Left ventricle myocardium inferior (tissue), 1 donor: ENCODE measurements at regions not wholly inside any gene's neighbourhood (a gene's known extent, or its start where the extent isn't known, plus 50 kb on each side); places are given as distances from the start of the nearest gene placed in this dataset.
A peak's percentile ranks its signal among the peaks of the same experiment; 100 is the strongest.

Source experiments
- DNase-seq: peaks from one replicate; pipeline ENCODE4 v3.0.0-alpha.2; 2020
- H3K27ac ChIP-seq: fragments of 200-600 bp; replicated peaks from 2 replicates; pipeline ENCODE4 v1.8.0; 2021
- H3K27me3 ChIP-seq: fragments of 200-600 bp; 2 replicates; pipeline ENCODE4 v1.8.0; 2021; ENCODE audit warnings: low read depth
- H3K36me3 ChIP-seq: fragments of 200-600 bp; 2 replicates; pipeline ENCODE4 v1.8.0; 2021
- H3K4me1 ChIP-seq: fragments of 200-600 bp; 2 replicates; pipeline ENCODE4 v1.8.0; 2021
- H3K4me3 ChIP-seq: fragments of 200-600 bp; 2 replicates; pipeline ENCODE4 v1.8.0; 2021; ENCODE audit warnings: mild to moderate bottlenecking, moderate library complexity
- H3K9me3 ChIP-seq: fragments of 200-600 bp; replicated peaks from 2 replicates; pipeline ENCODE4 v1.8.0; 2021
- CTCF ChIP-seq: fragments of 200-600 bp; IDR thresholded peaks from 2 replicates; pipeline ENCODE4 v1.8.0; 2021; ENCODE audit warnings: antibody characterized with exemption, mild to moderate bottlenecking, borderline replicate concordance
- intact Hi-C: fragments of 100-400 bp; cut with micrococcal nuclease; formaldehyde crosslinking; loops from one replicate; pipeline ENCODE4 v1.11.0; 2022
- donor health status: DM: no; HTN: yes; CAD: no; lungs with severe emphysema.

GRCh38 chr1:78255383-78255782, 209.6 kb downstream of the GIPC2 start:
- DNase-seq: no peak

GRCh38 chr1:78255846-78256245, 210.1 kb downstream of the GIPC2 start:
- Histone ChIP-seq H3K4me3 (no peak overlapping the region), H3K9me3 (peaks cover 16% of the 10 kb centered on the region), H3K4me1 (no peaks in the 10 kb centered on the region), H3K27ac (peak overlapping the region; percentile 31), H3K36me3 (no peaks in the 10 kb centered on the region), H3K27me3 (no peaks in the 10 kb centered on the region)
- DNase-seq: no peak
- intact Hi-C loops: no loop called here
- TF ChIP-seq CTCF: no peak

More at GRCh38 chr1:78255383-78255782, 209.6 kb downstream of the GIPC2 start:
- no peak for TF ChIP-seq CTCF
- intact Hi-C loops: no loop called here
- Histone ChIP-seq H3K4me1 (no peaks in the 10 kb centered on the region), H3K27ac (peak overlapping the region; percentile 31), H3K4me3 (no peak overlapping the region), H3K9me3 (peaks cover 13% of the 10 kb centered on the region), H3K36me3 (no peaks in the 10 kb centered on the region), H3K27me3 (no peaks in the 10 kb centered on the region)

- no peak overlapping the region for H3K27ac ChIP-seq
- intact Hi-C loops: no loop called here
- no peak for TF ChIP-seq CTCF
- H3K27me3 ChIP-seq: no peaks in the 10 kb centered on the region
- H3K4me1 ChIP-seq: no peaks in the 10 kb centered on the region
- DNase-seq: no peak
- no peaks in the 10 kb centered on the region for H3K36me3 ChIP-seq
- H3K4me3 ChIP-seq: no peak overlapping the region
- H3K9me3 ChIP-seq: peaks cover 44% of the 10 kb centered on the region
Observed at GRCh38 chr1:78263459-78263858, 217.7 kb downstream of the GIPC2 start.

GRCh38 chr1:78263946-78264345, 218.2 kb downstream of the GIPC2 start:
- no peak for TF ChIP-seq CTCF
- DNase-seq: no peak
- Histone ChIP-seq H3K4me3 (no peak overlapping the region), H3K4me1 (no peaks in the 10 kb centered on the region), H3K9me3 (peaks cover 44% of the 10 kb centered on the region), H3K36me3 (no peaks in the 10 kb centered on the region), H3K27ac (no peak overlapping the region), H3K27me3 (no peaks in the 10 kb centered on the region)
- intact Hi-C loops: no loop called here

GRCh38 chr1:78267513-78268218, 221.9 kb downstream of the GIPC2 start:
- no peaks in the 10 kb centered on the region for H3K27me3 ChIP-seq
- no peaks in the 10 kb centered on the region for H3K36me3 ChIP-seq
- H3K4me1 ChIP-seq: no peaks in the 10 kb centered on the region
- intact Hi-C loops: no loop called here
- TF ChIP-seq CTCF: no peak
- no peak for DNase-seq
- peaks cover 23% of the 10 kb centered on the region for H3K9me3 ChIP-seq
- no peak overlapping the region for H3K27ac ChIP-seq
- H3K4me3 ChIP-seq: no peak overlapping the region
